Neural crest cell (in vitro differentiated cells): ENCODE measurements at regions not wholly inside any gene's neighbourhood (a gene's known extent, or its start where the extent isn't known, plus 50 kb on each side); places are given as distances from the start of the nearest gene placed in this dataset.

Experiments
- DNase-seq: peaks from one replicate; pipeline ENCODE4 v3.0.0; 2021; ENCODE audit warnings: low read depth, mixed read lengths, low spot score
- H3K27ac Mint-ChIP-seq: one replicate; pipeline ENCODE4 v1.8.0; 2021; ENCODE audit warnings: mild to moderate bottlenecking, mixed read lengths; ENCODE audit not compliant: unreplicated experiment
- H3K27me3 Mint-ChIP-seq: 2 replicates; pipeline ENCODE4 v1.8.0; 2021; ENCODE audit warnings: low read depth, mild to moderate bottlenecking, mixed read lengths
- H3K36me3 Mint-ChIP-seq: 2 replicates; pipeline ENCODE4 v1.8.0; 2021; ENCODE audit warnings: low read depth, mild to moderate bottlenecking, mixed read lengths
- H3K4me1 Mint-ChIP-seq: 2 replicates; pipeline ENCODE4 v1.8.0; 2021; ENCODE audit warnings: mixed read lengths
- H3K4me3 Mint-ChIP-seq: one replicate; pipeline ENCODE4 v1.8.0; 2021; ENCODE audit warnings: mild to moderate bottlenecking, mixed read lengths
- H3K9me3 Mint-ChIP-seq: 2 replicates; pipeline ENCODE4 v1.8.0; 2021; ENCODE audit warnings: mixed read lengths
- CTCF ChIP-seq: fragments of 200-600 bp; sonication (generic); conservative IDR thresholded peaks from 2 replicates; pipeline ENCODE4 v1.5.0; 2021; ENCODE audit warnings: antibody characterized with exemption, mild to moderate bottlenecking

- no peaks in the 10 kb centered on the region for H3K36me3 Mint-ChIP-seq
- H3K9me3 Mint-ChIP-seq, result no peaks in the 10 kb centered on the region
- H3K4me1 Mint-ChIP-seq, result peaks cover 4% of the 10 kb centered on the region
- H3K27me3 Mint-ChIP-seq, result no peaks in the 10 kb centered on the region
- no peak overlapping the region for H3K4me3 Mint-ChIP-seq
- DNase-seq, result no peak
- TF ChIP-seq CTCF, result no peak
- H3K27ac Mint-ChIP-seq, result no peak overlapping the region
Observed at GRCh38 chr13:65868099-65868498, 1362.0 kb downstream of the PCDH9 start.

GRCh38 chr13:65866138-65866537 is 1364.0 kb downstream of the PCDH9 start:
- TF ChIP-seq CTCF, result no peak
- no peak for DNase-seq
- peaks cover 4% of the 10 kb centered on the region for H3K4me1 Mint-ChIP-seq
- no peaks in the 10 kb centered on the region for H3K27me3 Mint-ChIP-seq
- no peak overlapping the region for H3K4me3 Mint-ChIP-seq
- no peaks in the 10 kb centered on the region for H3K36me3 Mint-ChIP-seq
- no peak overlapping the region for H3K27ac Mint-ChIP-seq
- no peaks in the 10 kb centered on the region for H3K9me3 Mint-ChIP-seq

GRCh38 chr13:65865206-65865605 is 1364.9 kb downstream of the PCDH9 start:
- no peaks in the 10 kb centered on the region for H3K9me3 Mint-ChIP-seq
- H3K27me3 Mint-ChIP-seq, result no peaks in the 10 kb centered on the region
- TF ChIP-seq CTCF, result no peak
- H3K4me1 Mint-ChIP-seq, result peaks cover 4% of the 10 kb centered on the region
- H3K27ac Mint-ChIP-seq, result no peak overlapping the region
- no peak overlapping the region for H3K4me3 Mint-ChIP-seq
- H3K36me3 Mint-ChIP-seq, result no peaks in the 10 kb centered on the region
- DNase-seq, result no peak

- peaks cover 4% of the 10 kb centered on the region for H3K4me1 Mint-ChIP-seq
- no peaks in the 10 kb centered on the region for H3K9me3 Mint-ChIP-seq
- H3K27ac Mint-ChIP-seq, result no peak overlapping the region
- DNase-seq, result no peak
- H3K27me3 Mint-ChIP-seq, result no peaks in the 10 kb centered on the region
- H3K4me3 Mint-ChIP-seq, result no peak overlapping the region
- H3K36me3 Mint-ChIP-seq, result no peaks in the 10 kb centered on the region
- TF ChIP-seq CTCF, result no peak
Observed at GRCh38 chr13:65864039-65864438, 1366.1 kb downstream of the PCDH9 start.

GRCh38 chr13:65860306-65860705 is 1369.8 kb downstream of the PCDH9 start:
- no peak for TF ChIP-seq CTCF
- H3K4me3 Mint-ChIP-seq, result no peak overlapping the region
- peaks cover 4% of the 10 kb centered on the region for H3K4me1 Mint-ChIP-seq
- H3K36me3 Mint-ChIP-seq, result no peaks in the 10 kb centered on the region
- no peaks in the 10 kb centered on the region for H3K9me3 Mint-ChIP-seq
- no peaks in the 10 kb centered on the region for H3K27me3 Mint-ChIP-seq
- no peak overlapping the region for H3K27ac Mint-ChIP-seq
- no peak for DNase-seq
